ENCODE measurements at regions not wholly inside any gene's neighbourhood (a gene's known extent, or its start where the extent isn't known, plus 50 kb on each side); places are given as distances from the start of the nearest gene placed in this dataset.

DNA sequence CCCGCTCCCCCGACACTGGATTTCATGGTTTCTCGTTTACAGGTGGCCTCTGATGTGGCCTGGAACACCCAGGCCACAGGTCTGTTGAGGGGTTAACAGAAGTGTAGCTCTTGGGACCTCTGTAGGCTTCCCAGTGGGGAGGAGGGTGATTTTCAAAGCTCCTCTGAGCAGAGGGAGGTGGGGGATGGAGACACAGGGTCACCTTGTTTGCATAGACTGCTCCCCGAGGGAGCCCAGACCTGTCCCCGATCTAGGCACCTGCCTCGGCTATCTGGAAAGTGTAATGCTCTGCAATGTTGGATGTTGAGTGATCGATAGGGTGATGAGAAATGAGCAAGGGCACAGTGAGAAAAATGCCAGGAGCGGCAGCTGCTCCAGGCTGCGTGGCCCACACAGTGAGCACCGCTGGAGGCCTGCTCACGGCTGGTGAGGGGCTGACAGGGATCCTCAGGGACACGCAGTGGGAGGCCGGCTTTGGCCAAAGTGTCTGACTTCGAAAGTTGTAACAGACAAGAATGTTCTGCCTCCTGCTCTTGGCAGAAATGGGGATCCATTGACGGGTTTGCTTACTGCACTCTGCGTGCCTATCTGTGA lies 594.1 kb downstream of the BRD1 start:
- WGBS, 2 donors, result 69 to 81% methylated on average over 13 to 16 of the region's 16 CpGs

GRCh38 chr22:49232319-49233067 lies 595.2 kb downstream of the BRD1 start:
- Histone ChIP-seq H3K27me3 (no peaks in the 10 kb centered on the region), H3K27ac (no peak overlapping the region), H3K9me3 (no peaks in the 10 kb centered on the region), H3K36me3 (no peaks in the 10 kb centered on the region), H3K4me3 (no peak overlapping the region), H3K4me1 (no peaks in the 10 kb centered on the region)
- 48 to 57% methylated on average over 22 to 23 of the region's 23 CpGs for WGBS, 2 donors
- no peak for TF ChIP-seq POLR2A (IDR thresholded peaks at IDR 0.05)
- no peak for TF ChIP-seq EP300 (IDR thresholded peaks at IDR 0.05)
- TF ChIP-seq CTCF (IDR thresholded peaks at IDR 0.05), result no peak
- no peak for DNase-seq (ENCODE audit: low spot score in 2 of 2)

More for the DNA sequence above, 594.1 kb downstream of the BRD1 start:
- no peaks in the 10 kb centered on the region for H3K4me1 ChIP-seq
- no peak overlapping the region for H3K4me3 ChIP-seq
- no peaks in the 10 kb centered on the region for H3K27me3 ChIP-seq
- DNase-seq (ENCODE audit: low spot score in 2 of 2), result no peak
- H3K9me3 ChIP-seq, result no peaks in the 10 kb centered on the region
- no peak overlapping the region for H3K27ac ChIP-seq
- no peaks in the 10 kb centered on the region for H3K36me3 ChIP-seq
- no peak for TF ChIP-seq CTCF (IDR thresholded peaks at IDR 0.05)

DNA sequence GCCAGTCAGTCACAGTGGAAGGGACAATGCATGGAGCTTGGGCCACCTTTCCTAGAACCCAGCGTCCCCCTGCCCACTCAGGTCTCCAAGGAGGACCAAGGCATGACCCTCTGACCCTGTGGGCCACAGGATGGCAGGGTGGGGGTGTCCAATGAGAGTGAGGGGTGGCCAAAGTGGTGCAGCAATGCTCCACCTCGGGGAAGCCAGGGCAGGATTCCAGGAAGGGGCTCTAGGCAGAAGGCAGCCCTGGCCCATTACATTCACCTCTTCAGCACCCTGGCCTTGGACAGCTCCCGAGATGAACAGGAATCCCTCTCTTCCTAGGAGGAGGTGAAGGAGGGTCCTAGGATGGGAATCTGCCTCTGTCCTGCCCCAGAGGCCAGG lies 597.5 kb downstream of the BRD1 start:
- no peaks in the 10 kb centered on the region for H3K36me3 ChIP-seq
- H3K4me1 ChIP-seq, result no peaks in the 10 kb centered on the region
- no peak overlapping the region for H3K4me3 ChIP-seq
- H3K9me3 ChIP-seq, result no peaks in the 10 kb centered on the region
- no peak for DNase-seq (ENCODE audit: low spot score in 2 of 2)
- TF ChIP-seq EP300 (IDR thresholded peaks at IDR 0.05), result no peak
- 39 to 41% methylated on average over 3 of the region's 3 CpGs for WGBS, 2 donors
- H3K27ac ChIP-seq, result no peak overlapping the region
- no peaks in the 10 kb centered on the region for H3K27me3 ChIP-seq

GRCh38 chr22:49229483-49230193 lies 598.0 kb downstream of the BRD1 start:
- DNase-seq (ENCODE audit: low spot score in 2 of 2), result no peak
- no peaks in the 10 kb centered on the region for H3K27me3 ChIP-seq
- no peaks in the 10 kb centered on the region for H3K4me1 ChIP-seq
- no peaks in the 10 kb centered on the region for H3K9me3 ChIP-seq
- H3K4me3 ChIP-seq, result no peak overlapping the region
- no peak overlapping the region for H3K27ac ChIP-seq
- no peak for TF ChIP-seq POLR2A (IDR thresholded peaks at IDR 0.05)
- no peaks in the 10 kb centered on the region for H3K36me3 ChIP-seq
- WGBS, 2 donors, result 69 to 73% methylated on average over 9 to 10 of the region's 10 CpGs

GRCh38 chr22:49228431-49229037 lies 599.1 kb downstream of the BRD1 start:
- no peak for TF ChIP-seq POLR2A (IDR thresholded peaks at IDR 0.05)
- no peak for TF ChIP-seq CTCF (IDR thresholded peaks at IDR 0.05)
- TF ChIP-seq EP300 (IDR thresholded peaks at IDR 0.05), result no peak
- H3K27me3 ChIP-seq, result no peaks in the 10 kb centered on the region
- 84 to 90% methylated on average over 5 to 6 of the region's 6 CpGs for WGBS, 2 donors
- no peaks in the 10 kb centered on the region for H3K36me3 ChIP-seq
- DNase-seq (ENCODE audit: low spot score in 2 of 2), result no peak
- no peak overlapping the region for H3K27ac ChIP-seq
- no peaks in the 10 kb centered on the region for H3K9me3 ChIP-seq
- H3K4me3 ChIP-seq, result no peak overlapping the region
- no peaks in the 10 kb centered on the region for H3K4me1 ChIP-seq

DNA sequence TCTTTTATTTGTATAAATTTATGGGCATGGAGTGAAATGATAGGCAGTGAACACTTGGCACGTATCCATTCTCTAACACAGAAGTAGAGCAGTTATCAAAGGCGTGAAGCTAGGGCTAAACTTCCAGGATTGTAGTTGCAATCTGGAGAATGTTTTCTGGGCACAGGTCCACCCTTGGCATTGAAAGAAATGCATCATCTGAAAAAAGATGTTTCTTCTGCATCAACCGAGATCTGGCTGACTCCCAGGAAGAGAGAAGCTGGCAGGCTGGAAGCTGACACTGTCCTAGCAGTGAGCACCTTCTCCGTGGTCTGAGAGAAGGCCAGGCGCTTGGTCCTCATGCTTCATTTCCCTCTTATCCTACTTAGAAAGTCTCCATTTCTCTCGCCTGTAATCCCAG lies 600.0 kb downstream of the BRD1 start:
- Histone ChIP-seq H3K4me1 (no peaks in the 10 kb centered on the region), H3K4me3 (no peak overlapping the region), H3K36me3 (no peaks in the 10 kb centered on the region), H3K9me3 (no peaks in the 10 kb centered on the region), H3K27me3 (no peaks in the 10 kb centered on the region), H3K27ac (no peak overlapping the region)
- 63 to 67% methylated on average over 6 of the region's 6 CpGs for WGBS, 2 donors
- TF ChIP-seq CTCF (IDR thresholded peaks at IDR 0.05) (no peak), POLR2A (IDR thresholded peaks at IDR 0.05) (no peak), EP300 (IDR thresholded peaks at IDR 0.05) (no peak)
- no peak for DNase-seq (ENCODE audit: low spot score in 2 of 2)

Measured in tibial nerve (tissue), 4 donors.